Keratinocyte (primary cell): ENCODE measurements at regions not wholly inside any gene's neighbourhood (a gene's known extent, or its start where the extent isn't known, plus 50 kb on each side); places are given as distances from the start of the nearest gene placed in this dataset.

Experiments used
- DNase-seq: peaks from one replicate; pipeline ENCODE4 v3.0.0-alpha.2; 2011; ENCODE audit warnings: low read depth, missing footprints, low spot score
- FAIRE-seq: peaks from 2 replicates; lab custom pipeline; 2011; peaks lifted over from hg19 to GRCh38; lab: Jason Lieb, UNC
- H2AFZ ChIP-seq: 2 replicates; pipeline ENCODE4 v1.6.0; 2012; ENCODE audit warnings: low read length, control low read depth, inconsistent platforms; ENCODE audit not compliant: control insufficient read depth
- H3K27ac ChIP-seq: 2 replicates; pipeline ENCODE4 v1.5.1; 2011; ENCODE audit warnings: low read length; ENCODE audit not compliant: control insufficient read depth, insufficient read depth
- H3K27me3 ChIP-seq: 3 replicates; pipeline ENCODE4 v1.6.0; 2011; ENCODE audit warnings: low read length; ENCODE audit not compliant: control insufficient read depth, insufficient read depth; ENCODE audit errors: extremely low read depth
- H3K36me3 ChIP-seq, 2 experiments: 2 replicates in 1 of 2; 3 replicates in 1 of 2; pipeline ENCODE4 v1.5.1; 2011; ENCODE audit warnings: low read length in 2 of 2, mild to moderate bottlenecking in 1 of 2; ENCODE audit not compliant: control insufficient read depth in 2 of 2, insufficient read depth in 2 of 2; ENCODE audit errors: extremely low read depth in 1 of 2
- H3K4me1 ChIP-seq: 3 replicates; pipeline ENCODE4 v1.5.1; 2011; ENCODE audit warnings: low read length; ENCODE audit not compliant: control insufficient read depth, insufficient read depth; ENCODE audit errors: extremely low read depth
- H3K4me2 ChIP-seq: 3 replicates; pipeline ENCODE4 v1.6.0; 2011; ENCODE audit warnings: low read depth, low read length; ENCODE audit not compliant: control insufficient read depth, insufficient read depth; ENCODE audit errors: extremely low read depth
- H3K4me3 ChIP-seq, 3 experiments: fragments of 200-600 bp in 1 of 3; sonication (generic) in 1 of 3; 2 replicates in 2 of 3; 3 replicates in 1 of 3; pipeline ENCODE4 v1.5.1; 2011 to 2016; ENCODE audit warnings: low read length in 3 of 3, mild to moderate bottlenecking in 3 of 3, control low read depth in 2 of 3, inconsistent platforms in 1 of 3, low read depth in 1 of 3, mixed read lengths in 1 of 3, mixed run types in 1 of 3, moderate library complexity in 1 of 3; ENCODE audit not compliant: control insufficient read depth in 2 of 3, insufficient read depth in 2 of 3; ENCODE audit errors: extremely low read depth in 1 of 3
- H3K79me2 ChIP-seq: 2 replicates; pipeline ENCODE4 v1.6.0; 2012; ENCODE audit warnings: low read length; ENCODE audit not compliant: control insufficient read depth, insufficient read depth
- H3K9ac ChIP-seq: 3 replicates; pipeline ENCODE4 v1.6.0; 2011; ENCODE audit warnings: low read length; ENCODE audit not compliant: control insufficient read depth, insufficient read depth; ENCODE audit errors: extremely low read depth
- H3K9me1 ChIP-seq: 3 replicates; pipeline ENCODE4 v1.6.0; 2011; ENCODE audit warnings: low read length; ENCODE audit not compliant: control insufficient read depth, insufficient read depth; ENCODE audit errors: extremely low read depth
- H3K9me3 ChIP-seq: 2 replicates; pipeline ENCODE4 v1.5.1; 2012; ENCODE audit warnings: low read depth, low read length; ENCODE audit not compliant: control insufficient read depth
- H4K20me1 ChIP-seq: 3 replicates; pipeline ENCODE4 v1.6.0; 2011; ENCODE audit warnings: low read length; ENCODE audit not compliant: control insufficient read depth, insufficient read depth; ENCODE audit errors: extremely low read depth
- CTCF ChIP-seq, 3 experiments: IDR thresholded peaks in 1 of 3; conservative IDR thresholded peaks in 1 of 3; optimal IDR thresholded peaks in 1 of 3; 2 replicates in 2 of 3; 3 replicates in 1 of 3; pipeline versions ENCODE3 to v1.5.1; 2011; ENCODE audit warnings: low read length in 3 of 3, mild to moderate bottlenecking in 3 of 3, moderate library complexity in 2 of 3, control low read depth in 1 of 3, inconsistent platforms in 1 of 3; ENCODE audit not compliant: insufficient read depth in 2 of 3; ENCODE audit errors: extremely low read depth in 1 of 3
- EZH2 ChIP-seq: IDR thresholded peaks from one replicate; pipeline ENCODE4 v1.6.1; 2012; ENCODE audit warnings: inconsistent platforms, mild to moderate bottlenecking, low read length, moderate library complexity
- dilution Hi-C: fragments of 300-500 bp; cut with MboI; formaldehyde crosslinking; loops from one replicate; pipeline ENCODE4 v1.7.0; 2020; ENCODE audit warnings: low sequenced_read_pairs; ENCODE audit not compliant: extremely low pct_ligation_motif_present

- DNase-seq (no peak), FAIRE-seq (no peak)
- dilution Hi-C loops: no loop called here
Observed at GRCh38 chr5:25975885-25976284, 1062.5 kb downstream of the CDH9 start.

GRCh38 chr5:25974451-25974850 is 1063.9 kb downstream of the CDH9 start:
- Histone ChIP-seq H3K4me1 (no peaks in the 10 kb centered on the region), H3K9ac (no peak overlapping the region), H3K9me3 (no peaks in the 10 kb centered on the region), H3K9me1 (no peaks in the 10 kb centered on the region), H4K20me1 (no peaks in the 10 kb centered on the region), H3K79me2 (no peaks in the 10 kb centered on the region), H3K4me2 (no peak overlapping the region), H2AFZ (no peak overlapping the region), H3K4me3 (no peak overlapping the region), H3K27ac (no peak overlapping the region), H3K27me3 (no peaks in the 10 kb centered on the region), H3K36me3 (no peaks in the 10 kb centered on the region)
- TF ChIP-seq CTCF (optimal IDR thresholded peaks at IDR 0.05 in 1 of 3, IDR thresholded peaks at IDR 0.05 in 1 of 3, conservative IDR thresholded peaks at IDR 0.05 in 1 of 3; ENCODE audit: extremely low read depth in 1 of 3, insufficient read depth in 2 of 3, low read length in 3 of 3) (no peak), EZH2 (no peak)
- dilution Hi-C loops: no loop called here
- DNase-seq (no peak), FAIRE-seq (no peak)

More at GRCh38 chr5:25975885-25976284, 1062.5 kb downstream of the CDH9 start:
- Histone ChIP-seq H3K9me1 (no peaks in the 10 kb centered on the region), H3K9ac (no peak overlapping the region), H3K27ac (no peak overlapping the region), H3K36me3 (no peaks in the 10 kb centered on the region), H3K9me3 (no peaks in the 10 kb centered on the region), H3K4me1 (no peaks in the 10 kb centered on the region), H3K4me2 (no peak overlapping the region), H4K20me1 (no peaks in the 10 kb centered on the region), H3K4me3 (no peak overlapping the region), H3K27me3 (no peaks in the 10 kb centered on the region), H3K79me2 (no peaks in the 10 kb centered on the region), H2AFZ (no peak overlapping the region)
- TF ChIP-seq EZH2 (no peak), CTCF (optimal IDR thresholded peaks at IDR 0.05 in 1 of 3, IDR thresholded peaks at IDR 0.05 in 1 of 3, conservative IDR thresholded peaks at IDR 0.05 in 1 of 3; ENCODE audit: extremely low read depth in 1 of 3, insufficient read depth in 2 of 3, low read length in 3 of 3) (no peak)
